WTC11 (cell line): ENCODE measurements at regions not wholly inside any gene's neighbourhood (a gene's known extent, or its start where the extent isn't known, plus 50 kb on each side); places are given as distances from the start of the nearest gene placed in this dataset.

Experiments used
- ATAC-seq: fragments of 200-7000 bp; cut with Tn5 transposase; 2 replicates; pipeline ENCODE4 v1.10.0; 2021; ENCODE audit warnings: mild to moderate bottlenecking, moderate library complexity
- CTCF ChIA-PET: fragments of 300-600 bp; sonication (Branson Sonifier 250); formaldehyde crosslinking; loops from one replicate; lab custom pipeline; 2021; ENCODE audit warnings: antibody characterized with exemption; lab: Charles Lee
- POLR2A ChIA-PET: fragments of 350-600 bp; sonication (Branson Sonifier 250); formaldehyde crosslinking; loops from one replicate; lab custom pipeline; 2021; ENCODE audit warnings: antibody characterized with exemption; lab: Charles Lee
- DNase-seq: peaks from one replicate; pipeline ENCODE4 v3.0.0; 2021; ENCODE audit warnings: low spot score
- H3K27ac Mint-ChIP-seq: 2 replicates; pipeline ENCODE4 v1.8.0; 2021; ENCODE audit warnings: mixed read lengths
- H3K27me3 Mint-ChIP-seq: 2 replicates; pipeline ENCODE4 v1.8.0; 2021; ENCODE audit warnings: low read depth, mild to moderate bottlenecking, moderate library complexity, mixed read lengths
- H3K36me3 Mint-ChIP-seq: 2 replicates; pipeline ENCODE4 v1.8.0; 2021; ENCODE audit warnings: mixed read lengths
- H3K4me1 Mint-ChIP-seq: 2 replicates; pipeline ENCODE4 v1.8.0; 2022; ENCODE audit warnings: mixed read lengths
- H3K4me3 Mint-ChIP-seq: 2 replicates; pipeline ENCODE4 v1.8.0; 2021; ENCODE audit warnings: mild to moderate bottlenecking, moderate library complexity, mixed read lengths
- H3K9me3 Mint-ChIP-seq: 2 replicates; pipeline ENCODE4 v1.8.0; 2021; ENCODE audit warnings: mixed read lengths
- ATF1 ChIP-seq: sonication (generic); formaldehyde crosslinking; IDR thresholded peaks from 2 replicates; pipeline ENCODE4 v1.8.1; 2023; ENCODE audit warnings: mild to moderate bottlenecking, moderate library complexity, missing genetic modification reagents
- ATF2 ChIP-seq: sonication (generic); formaldehyde crosslinking; IDR thresholded peaks from 2 replicates; pipeline ENCODE4 v1.8.1; 2022; ENCODE audit warnings: low read depth, missing genetic modification reagents, borderline replicate concordance
- ATF3 ChIP-seq: sonication (generic); formaldehyde crosslinking; conservative IDR thresholded peaks from 2 replicates; pipeline ENCODE4 v1.8.1; 2022; ENCODE audit warnings: mild to moderate bottlenecking, missing genetic modification reagents
- CBFB ChIP-seq: sonication (generic); formaldehyde crosslinking; IDR thresholded peaks from 2 replicates; pipeline ENCODE4 v1.8.1; 2022; ENCODE audit warnings: mild to moderate bottlenecking, low read depth, missing genetic modification reagents
- CREB1 ChIP-seq: sonication (generic); formaldehyde crosslinking; IDR thresholded peaks from 2 replicates; pipeline ENCODE4 v1.8.0; 2023; ENCODE audit warnings: mild to moderate bottlenecking, missing genetic modification reagents
- E2F1 ChIP-seq: sonication (generic); formaldehyde crosslinking; IDR thresholded peaks from 2 replicates; pipeline ENCODE4 v1.8.0; 2022; ENCODE audit warnings: mild to moderate bottlenecking, missing genetic modification reagents
- E2F5 ChIP-seq: sonication (generic); formaldehyde crosslinking; IDR thresholded peaks from 2 replicates; pipeline ENCODE4 v1.8.1; 2022; ENCODE audit warnings: mild to moderate bottlenecking, moderate library complexity, missing genetic modification reagents
- ELF4 ChIP-seq: sonication (generic); formaldehyde crosslinking; IDR thresholded peaks from 2 replicates; pipeline ENCODE4 v1.8.1; 2022; ENCODE audit warnings: low read depth, mild to moderate bottlenecking, moderate library complexity, missing genetic modification reagents
- HMGXB4 ChIP-seq: sonication (generic); formaldehyde crosslinking; IDR thresholded peaks from 2 replicates; pipeline ENCODE4 v1.8.1; 2023; ENCODE audit warnings: mild to moderate bottlenecking, moderate library complexity, missing genetic modification reagents
- JAZF1 ChIP-seq: fragments of 250-450 bp; sonication (Bioruptor Pico); IDR thresholded peaks from 2 replicates; pipeline ENCODE4 v1.9.0; 2021; ENCODE audit warnings: moderate library complexity, mild to moderate bottlenecking, inconsistent platforms
- MXD4 ChIP-seq: fragments of 250-450 bp; sonication (Bioruptor Pico); IDR thresholded peaks from 2 replicates; pipeline ENCODE4 v1.8.0; 2021; ENCODE audit warnings: mild to moderate bottlenecking, moderate library complexity, borderline replicate concordance
- NR3C1 ChIP-seq: sonication (generic); formaldehyde crosslinking; conservative IDR thresholded peaks from 2 replicates; pipeline ENCODE4 v1.8.1; 2023; ENCODE audit warnings: low read depth, mild to moderate bottlenecking, missing genetic modification reagents
- PRRX2 ChIP-seq: fragments of 250-450 bp; sonication (Bioruptor Pico); IDR thresholded peaks from 2 replicates; pipeline ENCODE4 v1.8.0; 2021; ENCODE audit warnings: mild to moderate bottlenecking
- RORB ChIP-seq: fragments of 250-450 bp; sonication (Bioruptor Pico); IDR thresholded peaks from 2 replicates; pipeline ENCODE4 v1.9.0; 2021; ENCODE audit warnings: mild to moderate bottlenecking
- SMAD3 ChIP-seq: sonication (generic); formaldehyde crosslinking; IDR thresholded peaks from 2 replicates; pipeline ENCODE4 v1.8.0; 2022; ENCODE audit warnings: missing genetic modification reagents, mild to moderate bottlenecking, borderline replicate concordance
- USF1 ChIP-seq: sonication (generic); formaldehyde crosslinking; IDR thresholded peaks from 2 replicates; pipeline ENCODE4 v1.8.0; 2022; ENCODE audit warnings: mild to moderate bottlenecking, missing genetic modification reagents
- ZBTB21 ChIP-seq: sonication (generic); formaldehyde crosslinking; IDR thresholded peaks from 2 replicates; pipeline ENCODE4 v1.8.1; 2023; ENCODE audit warnings: mild to moderate bottlenecking, missing genetic modification reagents, borderline replicate concordance
- ZNF121 ChIP-seq: sonication (generic); formaldehyde crosslinking; IDR thresholded peaks from 2 replicates; pipeline ENCODE4 v1.8.0; 2023; ENCODE audit warnings: missing genetic modification reagents
- ZNF281 ChIP-seq: sonication (generic); formaldehyde crosslinking; IDR thresholded peaks from 2 replicates; pipeline ENCODE4 v1.8.0; 2023; ENCODE audit warnings: mild to moderate bottlenecking, missing genetic modification reagents
- ZNF317 ChIP-seq: sonication (generic); formaldehyde crosslinking; IDR thresholded peaks from 2 replicates; pipeline ENCODE4 v1.8.1; 2023; ENCODE audit warnings: low read depth, mild to moderate bottlenecking, moderate library complexity, missing genetic modification reagents, borderline replicate concordance
- ZNF425 ChIP-seq: fragments of 250-450 bp; sonication (Bioruptor Pico); conservative IDR thresholded peaks from 2 replicates; pipeline ENCODE4 v1.9.0; 2021; ENCODE audit warnings: mild to moderate bottlenecking
- ZNF512 ChIP-seq: sonication (generic); formaldehyde crosslinking; IDR thresholded peaks from 2 replicates; pipeline ENCODE4 v1.8.1; 2022; ENCODE audit warnings: missing genetic modification reagents, borderline replicate concordance

- TF ChIP-seq ATF2 (no peak), ZNF512 (CRISPR knock-in tag) (no peak), CBFB (CRISPR knock-in tag) (no peak), ELF4 (CRISPR knock-in tag) (no peak), ZBTB21 (CRISPR knock-in tag) (no peak), ZNF317 (CRISPR knock-in tag) (no peak), ATF1 (CRISPR knock-in tag) (no peak), E2F5 (CRISPR knock-in tag) (no peak)
- TF ChIP-seq, all 79 proteins: peak for 0
Measured at GRCh38 chr4:156326246-156326645, 372.6 kb upstream of the CTSO start (continued).

- no peak for DNase-seq
- TF ChIP-seq ZNF121 (CRISPR knock-in tag) (no peak), MXD4 (CRISPR knock-in tag) (no peak), NR3C1 (CRISPR knock-in tag) (no peak), JAZF1 (CRISPR knock-in tag) (no peak), HMGXB4 (CRISPR knock-in tag) (no peak), ATF2 (no peak), RORB (no peak), PRRX2 (CRISPR knock-in tag) (no peak), CREB1 (CRISPR knock-in tag) (no peak), SMAD3 (CRISPR knock-in tag) (no peak), CBFB (CRISPR knock-in tag) (no peak), USF1 (CRISPR knock-in tag) (no peak), ATF3 (CRISPR knock-in tag) (no peak), E2F1 (CRISPR knock-in tag) (no peak), ZNF281 (CRISPR knock-in tag) (no peak), ZNF425 (CRISPR knock-in tag) (no peak)
Measured at GRCh38 chr4:156322592-156322991, 368.9 kb upstream of the CTSO start.

More at GRCh38 chr4:156322592-156322991, 368.9 kb upstream of the CTSO start:
- H3K4me3 Mint-ChIP-seq = no peak overlapping the region
- H3K9me3 Mint-ChIP-seq = peaks cover 15% of the 10 kb centered on the region
- ChIA-PET POLR2A (no interaction called here), CTCF (no interaction called here)
- peaks cover 11% of the 10 kb centered on the region for H3K4me1 Mint-ChIP-seq
- peaks cover 4% of the 10 kb centered on the region for H3K36me3 Mint-ChIP-seq
- no peaks in the 10 kb centered on the region for H3K27me3 Mint-ChIP-seq
- no peak for ATAC-seq
- no peak overlapping the region for H3K27ac Mint-ChIP-seq
